Endothelial cell of umbilical vein (primary cell): ENCODE measurements at regions not wholly inside any gene's neighbourhood (a gene's known extent, or its start where the extent isn't known, plus 50 kb on each side); places are given as distances from the start of the nearest gene placed in this dataset.

Experiments used
- CTCF ChIP-seq, 2 donors: IDR thresholded peaks; 1 replicate in 1 of 2; 2 replicates in 1 of 2; pipeline ENCODE4 v1.5.1; 2011; ENCODE audit warnings: low read length in 2 of 2, mild to moderate bottlenecking in 2 of 2, moderate library complexity in 2 of 2, control low read depth in 1 of 2, inconsistent platforms in 1 of 2, low read depth in 1 of 2; ENCODE audit not compliant: insufficient read depth in 1 of 2; ENCODE audit errors: extremely low read depth in 1 of 2
- MAX ChIP-seq: IDR thresholded peaks from 2 replicates; pipeline ENCODE4 v1.6.1; 2011; ENCODE audit not compliant: insufficient read depth, insufficient read length
- POLR2A ChIP-seq: IDR thresholded peaks from 2 replicates; pipeline ENCODE4 v1.6.1; 2012; ENCODE audit warnings: low read depth, mild to moderate bottlenecking, control low read depth, low read length

GRCh38 chr7:152984421-152984820, 224.9 kb downstream of the ACTR3B start:
- TF ChIP-seq POLR2A (no peak), CTCF (IDR thresholded peaks at IDR 0.05; ENCODE audit: extremely low read depth in 1 of 2, insufficient read depth in 1 of 2, low read depth in 1 of 2, low read length in 2 of 2) (no peak), MAX (no peak)
